HG02571 (cell line): ENCODE measurements at regions not wholly inside any gene's neighbourhood (a gene's known extent, or its start where the extent isn't known, plus 50 kb on each side); places are given as distances from the start of the nearest gene placed in this dataset.

Experiments used
- ATAC-seq: cut with Tn5 transposase; IDR thresholded peaks from one replicate; pipeline ENCODE4 v1.9.1; 2021; ENCODE audit warnings: mild to moderate bottlenecking, moderate library complexity; ENCODE audit not compliant: unreplicated experiment

DNA sequence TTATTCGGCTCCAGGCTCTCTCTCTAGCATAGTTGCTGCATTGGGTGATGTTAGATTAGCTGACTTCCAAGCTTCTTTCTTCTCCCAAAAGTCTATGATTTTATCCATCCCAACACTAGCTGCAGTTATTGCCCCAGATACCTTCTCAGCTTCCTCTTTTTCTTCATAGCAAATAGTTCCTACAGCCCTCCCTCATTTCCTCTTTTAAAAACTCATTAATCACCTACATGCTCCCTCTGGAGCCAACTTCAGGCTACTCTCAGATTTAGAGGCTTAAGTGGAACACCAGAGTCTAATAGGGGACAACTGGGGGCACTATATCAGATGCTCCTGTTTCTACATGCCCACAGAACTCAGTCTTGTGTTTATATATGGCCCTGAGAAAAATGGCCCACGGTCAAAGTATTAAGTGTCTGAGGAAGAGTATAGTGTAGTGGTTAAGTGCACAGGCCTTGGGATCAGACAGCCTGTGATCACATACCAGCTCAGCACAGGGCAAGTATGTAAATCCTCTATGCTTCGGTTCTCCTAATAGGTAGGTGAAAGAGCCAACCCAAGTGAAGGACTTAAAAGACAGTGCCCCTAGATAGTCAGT lies 241.9 kb upstream of the SLC14A2 start:
- ATAC-seq, result no peak

DNA sequence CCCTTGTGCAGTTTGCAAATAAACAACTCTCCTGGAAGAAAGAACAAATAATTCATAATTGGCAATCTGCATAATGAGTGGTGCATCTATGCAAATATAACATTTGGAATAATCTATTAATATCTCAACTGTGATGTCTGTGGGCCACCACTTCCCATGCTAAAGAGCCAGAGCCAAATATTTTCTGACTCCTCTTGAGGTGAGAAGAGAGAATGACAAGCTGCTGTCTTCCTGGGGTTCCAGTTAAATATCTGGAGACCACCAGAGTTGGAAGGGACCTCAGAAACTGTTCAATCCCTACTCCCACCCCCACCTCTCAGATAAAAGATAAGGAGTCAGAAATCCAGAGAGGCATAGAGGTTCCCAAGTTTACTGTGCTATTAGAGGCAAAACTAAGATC lies 241.0 kb upstream of the SLC14A2 start:
- ATAC-seq, result no peak

DNA sequence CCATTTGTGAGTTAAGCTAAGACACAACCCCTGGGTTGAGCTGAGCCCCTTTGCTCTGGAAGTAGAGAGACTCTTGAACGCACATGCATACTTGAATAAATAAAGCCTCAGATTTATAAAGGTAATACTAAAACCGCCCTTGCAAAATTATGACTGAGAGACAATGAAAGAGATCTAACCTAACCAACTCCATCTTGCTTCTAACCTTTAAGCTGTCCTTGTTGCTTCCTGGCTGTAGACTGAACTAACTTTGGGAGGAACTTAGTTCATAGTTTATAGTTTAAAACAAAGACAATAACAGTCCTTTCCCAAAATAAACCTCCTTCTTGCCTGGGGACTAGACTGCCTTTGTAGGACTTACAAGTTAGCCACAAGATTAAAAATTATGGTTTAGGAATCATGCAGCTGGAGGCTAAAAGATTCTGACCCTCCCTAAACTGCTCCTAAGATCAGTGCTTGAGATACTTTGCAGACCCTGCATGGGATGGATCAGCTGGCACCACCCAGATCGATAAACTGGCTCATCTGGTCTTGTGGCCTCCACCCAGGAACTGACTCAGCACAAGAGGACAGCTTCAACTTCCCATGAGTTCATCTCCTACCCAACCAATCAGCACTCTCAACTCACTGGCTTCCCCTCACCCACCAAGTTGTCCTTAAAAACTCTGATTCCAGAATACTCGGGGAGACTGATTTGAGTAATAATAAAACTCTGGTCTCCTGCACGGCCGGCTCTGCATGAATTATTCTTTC lies 240.2 kb upstream of the SLC14A2 start:
- no peak for ATAC-seq

DNA sequence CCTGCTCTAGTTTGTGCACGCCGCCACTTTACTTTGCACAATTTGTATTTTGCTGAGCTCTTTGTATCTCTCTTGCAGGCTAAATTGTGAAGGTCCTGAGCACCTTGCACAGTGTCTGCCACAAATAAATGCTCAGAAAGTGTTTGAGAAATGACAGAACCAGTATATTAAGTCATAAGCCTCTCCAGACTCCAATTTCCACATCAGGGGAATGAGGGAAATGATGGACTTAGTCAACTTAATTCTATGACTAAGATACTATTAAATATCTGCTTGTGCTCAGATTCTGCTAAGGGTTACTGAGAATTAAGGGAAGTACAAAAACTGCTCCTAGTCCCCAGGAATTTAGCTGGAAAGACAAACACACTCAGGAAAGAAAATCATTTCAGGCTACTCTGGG lies 239.1 kb upstream of the SLC14A2 start:
- ATAC-seq, result no peak

DNA sequence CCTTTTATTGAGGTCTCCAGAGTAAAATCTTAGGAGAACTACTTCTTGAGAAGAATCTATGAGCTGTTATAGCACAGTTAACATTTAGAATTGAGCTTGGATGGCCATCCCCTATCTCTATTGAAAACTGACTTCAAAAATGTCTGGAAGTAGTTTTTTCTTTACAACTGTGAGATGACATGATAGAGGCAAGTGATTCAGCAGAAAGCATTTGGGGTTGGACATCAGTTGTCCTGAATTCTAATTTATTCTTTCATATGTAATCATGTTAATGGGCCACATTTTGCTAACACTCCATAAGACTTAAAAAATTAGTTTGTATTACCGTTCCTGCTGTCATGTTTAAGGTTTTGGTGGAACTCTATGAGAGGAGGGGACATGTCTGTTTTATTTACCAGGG lies 237.0 kb upstream of the SLC14A2 start:
- ATAC-seq, result no peak

DNA sequence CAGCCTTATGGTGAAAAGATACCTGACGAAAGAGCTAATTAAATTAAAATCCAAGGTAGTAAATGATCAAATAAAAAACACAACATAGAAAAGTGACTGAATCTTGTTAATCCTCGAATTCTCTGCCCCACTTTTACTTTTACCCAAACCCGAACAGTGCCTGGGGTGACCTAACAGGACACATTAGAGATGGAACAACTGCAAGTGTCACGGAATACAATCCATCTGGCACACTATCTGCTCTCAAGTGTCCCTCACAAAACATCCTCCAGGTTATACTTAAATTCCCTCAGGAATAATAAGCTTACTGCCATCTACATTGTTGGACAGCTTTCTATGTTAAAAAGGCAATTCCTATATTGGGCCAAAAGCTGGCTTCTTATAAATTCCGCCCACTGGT lies 236.3 kb upstream of the SLC14A2 start:
- no peak for ATAC-seq

DNA sequence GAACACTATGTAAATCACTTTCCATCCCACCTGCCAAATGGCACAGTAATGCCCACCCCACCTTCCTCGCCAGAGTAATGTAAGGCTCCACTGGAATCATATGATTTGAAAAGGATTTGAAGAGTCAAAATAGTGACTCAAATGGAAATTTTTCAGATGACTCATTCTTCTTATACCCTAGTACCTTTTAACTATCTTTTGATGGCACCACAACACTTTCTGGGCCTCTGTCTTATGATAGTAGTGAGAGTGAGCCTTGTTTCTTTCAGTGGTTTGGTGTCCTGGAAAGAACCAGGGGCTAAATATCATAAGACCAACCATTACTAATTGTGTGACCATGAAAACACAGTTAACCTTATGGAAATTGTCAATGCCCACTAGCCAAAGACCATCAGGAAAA lies 235.4 kb upstream of the SLC14A2 start:
- peak; percentile 66 for ATAC-seq

DNA sequence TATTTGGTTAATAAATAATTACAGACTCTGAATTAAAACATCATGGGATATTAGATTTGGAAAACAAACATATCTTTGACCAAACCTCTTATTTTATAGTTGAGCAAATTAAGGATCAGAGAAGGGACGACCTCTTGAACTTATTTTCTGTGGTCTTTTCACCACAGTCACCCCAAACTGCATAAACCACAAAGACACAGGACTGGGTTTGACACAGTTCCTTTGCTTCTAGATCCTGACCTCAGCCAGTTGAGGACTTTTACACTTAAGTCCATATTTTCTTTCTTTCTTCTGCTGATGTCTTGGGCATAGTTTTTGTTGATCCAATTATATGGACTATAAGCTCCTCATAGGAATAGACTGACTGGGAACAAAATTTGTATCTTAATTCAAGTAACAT lies 234.0 kb upstream of the SLC14A2 start:
- no peak for ATAC-seq

DNA sequence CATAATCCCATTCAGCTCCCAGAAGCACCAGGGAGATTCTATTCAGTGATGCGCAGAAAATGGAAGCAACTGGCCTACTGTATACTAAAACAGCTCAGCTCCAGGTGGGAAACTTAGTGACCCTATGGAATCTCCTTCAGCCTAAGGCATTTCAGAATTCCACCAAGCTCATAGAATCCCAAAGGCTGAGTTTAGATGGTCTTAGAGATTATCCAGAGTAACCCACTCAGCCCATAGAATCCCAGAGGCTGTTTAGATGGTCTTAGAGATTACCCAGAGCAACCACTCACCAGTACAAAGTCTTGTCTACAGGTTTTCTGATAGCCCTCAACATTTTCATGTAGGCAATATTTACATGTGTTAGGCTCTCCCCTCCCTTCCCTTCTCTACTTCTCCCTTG lies 232.0 kb upstream of the SLC14A2 start:
- ATAC-seq, result no peak

DNA sequence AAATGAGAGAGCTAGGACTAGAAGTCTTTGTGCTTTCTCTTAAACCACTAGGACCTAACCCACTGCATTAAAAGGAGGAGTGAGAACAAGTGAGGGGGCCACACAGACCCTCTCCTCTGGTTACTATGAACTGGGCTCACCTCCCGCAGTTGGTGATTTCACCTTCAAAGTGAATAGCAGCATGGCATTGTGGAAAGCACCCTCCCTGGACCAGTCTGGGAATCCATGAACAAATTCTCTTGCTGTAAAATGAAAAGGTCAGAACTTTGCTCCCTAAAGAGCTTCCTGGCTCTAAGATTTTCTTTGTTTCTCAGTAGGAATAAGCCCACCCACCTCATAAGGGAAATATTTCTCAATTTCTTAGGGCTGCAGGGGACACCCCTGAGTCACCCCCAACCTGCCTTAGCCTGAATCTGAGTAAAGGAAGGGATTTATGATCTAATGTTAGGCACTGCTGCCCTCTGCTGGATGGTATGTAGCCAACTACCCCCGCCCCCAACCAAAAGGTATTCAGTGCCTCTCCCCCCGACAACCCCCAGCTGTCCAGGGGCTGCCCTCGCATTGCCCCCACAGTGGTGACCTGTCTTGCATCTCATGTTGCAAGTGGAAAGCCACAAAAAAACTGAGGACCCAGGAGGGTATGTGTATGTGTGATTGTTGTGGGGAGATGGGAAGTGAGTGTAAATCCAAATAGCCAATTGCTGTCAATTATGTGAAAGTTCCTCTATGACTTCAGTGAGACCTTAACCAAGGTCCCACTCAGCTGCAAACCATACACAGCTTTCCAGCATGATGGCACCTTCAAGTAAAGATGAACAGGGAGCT lies 230.9 kb upstream of the SLC14A2 start:
- peak; percentile 49 for ATAC-seq

DNA sequence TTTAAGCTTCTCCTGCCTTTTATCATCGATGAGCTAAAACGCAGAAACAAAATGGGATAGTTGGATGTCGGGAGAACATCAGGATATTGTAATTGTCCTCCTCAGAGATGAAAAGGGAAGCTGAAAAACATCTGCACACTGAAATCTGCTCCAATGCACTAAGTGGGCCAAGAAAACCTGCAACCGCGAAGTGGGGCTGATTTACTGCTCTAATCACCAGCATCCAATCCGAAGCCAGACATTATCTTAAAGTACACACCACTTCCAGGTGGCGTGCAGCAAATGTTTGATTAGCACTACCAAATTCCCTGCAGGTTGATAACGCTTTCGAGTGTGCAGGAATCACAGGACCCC lies 230.3 kb upstream of the SLC14A2 start:
- no peak for ATAC-seq

DNA sequence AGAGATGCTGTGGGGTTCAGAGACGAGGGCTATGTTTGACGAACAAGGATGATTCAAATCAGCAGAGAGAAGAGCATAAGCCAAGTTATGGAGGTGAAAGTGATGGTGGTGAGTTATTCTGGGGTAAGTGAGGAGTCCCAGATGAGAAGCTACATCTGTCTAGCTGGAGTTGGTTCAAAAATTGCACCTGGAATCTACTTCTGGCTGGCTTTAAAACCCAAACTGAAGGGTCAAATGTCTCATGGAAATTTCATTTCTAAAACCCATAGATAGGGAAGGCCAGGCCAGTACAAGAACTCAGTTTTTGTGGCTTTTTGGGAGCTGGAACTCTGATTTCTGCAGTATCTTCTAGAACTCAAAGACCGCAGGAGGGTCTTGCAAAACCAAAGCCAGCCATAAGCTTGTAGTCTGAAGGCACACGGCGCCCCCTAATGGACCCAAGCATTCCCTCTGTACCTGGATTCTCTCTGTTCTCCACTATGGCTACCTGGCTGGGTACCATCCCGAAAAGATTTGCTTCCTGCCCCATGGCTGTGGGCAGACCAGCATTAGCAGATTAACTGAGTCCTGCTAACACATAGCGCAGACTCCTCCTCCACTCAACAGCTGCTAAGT lies 229.1 kb upstream of the SLC14A2 start:
- no peak for ATAC-seq

DNA sequence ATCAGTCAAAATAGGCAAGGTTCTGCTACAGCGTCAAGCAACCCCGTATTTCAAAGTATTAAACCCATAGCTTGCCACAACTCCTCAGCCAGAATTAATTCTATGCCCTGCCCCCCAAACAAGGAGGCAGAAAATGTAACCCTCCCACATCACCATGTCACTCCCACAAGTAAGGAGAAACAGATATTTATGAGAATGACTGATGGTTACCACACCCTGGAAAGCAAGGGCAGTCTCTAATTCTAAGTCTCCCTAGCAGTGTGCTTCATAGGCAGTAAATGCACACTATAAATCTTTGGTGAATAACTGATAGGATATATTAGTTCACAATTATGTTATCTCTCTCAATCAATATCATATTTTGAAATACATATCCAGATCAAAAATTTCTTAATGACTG lies 228.0 kb upstream of the SLC14A2 start:
- no peak for ATAC-seq

DNA sequence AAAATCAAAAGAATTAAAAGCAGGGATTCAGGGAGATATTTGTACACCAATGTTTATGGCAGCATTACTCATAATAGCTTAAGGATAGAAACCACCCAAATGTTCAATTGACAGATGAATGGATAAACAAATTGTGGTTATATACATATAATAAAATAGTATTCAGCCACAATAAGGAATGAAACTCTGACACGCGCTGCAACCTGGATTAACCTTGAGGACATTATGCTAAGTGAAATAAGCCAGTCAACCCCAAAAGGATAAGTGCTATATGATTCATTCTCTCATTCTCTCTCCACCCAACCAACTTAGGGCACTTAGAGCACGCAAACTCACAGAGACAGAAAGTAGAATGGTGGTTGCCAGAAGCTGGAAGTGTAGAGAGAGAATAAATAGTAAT lies 216.8 kb upstream of the SLC14A2 start:
- ATAC-seq, result no peak

DNA sequence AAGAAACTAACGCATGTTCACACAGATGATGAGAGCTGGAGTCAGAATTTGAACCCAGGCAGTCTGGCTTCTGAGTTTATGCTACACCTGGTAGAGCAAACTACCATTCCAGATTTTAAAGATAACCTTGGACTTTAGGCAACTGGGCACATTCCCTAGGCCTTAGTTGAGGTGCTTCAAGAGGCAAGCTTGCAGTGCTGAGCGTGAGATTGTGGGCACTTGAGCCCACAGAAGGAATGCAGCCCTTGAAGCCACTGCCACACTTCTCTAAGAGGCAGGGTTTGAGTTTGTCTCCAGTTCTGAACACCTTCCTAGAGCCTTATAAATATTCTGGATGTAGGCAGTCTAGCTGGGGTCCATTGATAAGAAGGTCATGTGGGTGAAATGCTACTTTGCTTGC lies 216.1 kb upstream of the SLC14A2 start:
- ATAC-seq, result no peak

DNA sequence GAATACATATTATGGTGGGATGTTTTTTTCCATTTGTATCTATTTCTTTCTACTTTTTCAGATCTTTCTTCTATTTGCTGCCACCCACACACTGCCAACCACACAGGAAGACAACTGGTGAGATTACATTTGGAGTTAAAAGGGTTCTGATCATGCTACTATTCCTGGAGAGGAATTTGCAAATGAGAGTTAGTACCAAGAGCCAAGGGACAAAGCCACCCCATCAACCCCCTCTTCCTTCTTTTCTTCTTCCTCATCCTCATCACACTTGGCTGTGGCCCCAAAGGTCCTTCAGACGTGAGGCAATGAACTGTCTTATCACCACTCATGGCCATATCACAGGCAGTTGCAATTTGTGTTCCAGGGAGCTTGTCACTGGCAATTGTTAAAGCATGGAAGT lies 215.6 kb upstream of the SLC14A2 start:
- ATAC-seq, result no peak

DNA sequence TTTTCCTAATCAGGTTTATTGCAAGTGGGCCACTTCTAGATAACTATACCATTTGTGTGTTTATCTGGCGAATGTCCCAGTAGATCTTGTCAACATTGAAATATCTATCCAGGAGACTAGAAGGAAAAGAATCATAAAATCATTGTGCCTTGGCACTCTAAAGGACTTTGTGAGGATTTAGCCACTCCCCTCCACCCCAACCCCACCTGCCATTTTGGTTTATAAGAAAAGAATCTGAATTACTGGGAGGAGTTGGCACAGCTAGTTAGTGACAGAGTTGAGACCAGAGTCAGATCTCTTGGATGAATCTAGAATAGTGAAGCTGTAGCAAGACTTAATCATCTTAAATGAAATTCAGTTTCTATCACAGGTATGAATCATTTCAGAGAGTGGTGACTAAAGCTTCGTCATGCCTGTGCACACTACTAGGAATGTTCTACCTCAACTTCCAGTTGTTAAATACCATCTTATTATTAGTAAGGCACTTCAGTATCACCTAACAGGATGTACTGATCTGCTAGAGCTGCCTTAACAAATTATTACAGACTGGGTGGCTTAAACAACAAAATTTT lies 212.7 kb upstream of the SLC14A2 start:
- no peak for ATAC-seq

DNA sequence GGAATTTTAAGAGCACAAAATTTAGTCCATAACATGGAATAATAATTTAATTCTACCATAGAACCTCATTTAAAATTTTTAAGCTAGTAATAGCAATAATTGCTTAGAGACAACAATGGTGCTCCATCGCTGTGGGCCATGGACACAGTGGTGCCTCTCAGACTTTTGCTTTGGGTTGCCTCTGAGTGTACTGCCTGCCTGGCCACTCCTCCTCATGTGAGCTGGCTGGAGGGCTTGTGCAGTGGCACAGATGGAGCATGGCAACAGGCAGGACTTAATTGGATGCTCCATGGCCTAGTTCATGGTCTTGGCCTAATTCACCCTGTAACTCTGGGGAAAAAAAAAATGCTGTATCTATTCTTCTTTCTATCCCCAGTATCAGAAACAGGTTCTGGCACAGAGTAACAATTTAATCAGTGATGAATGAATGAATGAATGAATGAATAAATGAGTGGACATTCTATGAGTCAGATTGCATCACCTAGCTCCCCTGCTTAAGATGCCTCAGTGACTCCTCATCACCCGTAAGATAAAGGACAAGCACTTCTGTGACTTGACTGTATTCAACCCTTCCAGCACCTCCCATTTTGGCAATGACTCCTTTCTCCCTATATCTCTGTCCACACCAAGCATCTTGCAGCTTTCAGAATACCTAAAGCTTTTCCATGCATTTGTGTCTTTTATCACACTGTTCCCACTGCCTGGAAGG lies 211.8 kb upstream of the SLC14A2 start:
- no peak for ATAC-seq

DNA sequence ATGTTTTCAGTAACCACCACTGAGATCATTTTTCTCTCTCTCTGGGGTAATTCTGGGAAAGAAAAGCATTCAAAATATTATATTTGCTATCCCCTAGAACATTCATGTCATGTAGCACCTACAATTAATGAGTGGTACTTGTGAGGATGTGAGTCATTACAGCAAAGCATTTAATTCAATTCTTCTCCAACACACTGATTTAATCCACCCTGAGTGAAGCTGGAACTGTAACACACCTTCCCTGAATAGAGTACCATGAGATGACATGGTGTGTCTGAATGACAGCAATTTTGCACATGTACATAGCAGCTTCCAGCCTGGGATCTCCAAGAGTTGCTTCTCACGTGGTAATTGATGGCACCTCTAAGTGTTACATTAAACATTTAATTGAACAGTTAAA lies 207.1 kb upstream of the SLC14A2 start:
- ATAC-seq, result no peak

DNA sequence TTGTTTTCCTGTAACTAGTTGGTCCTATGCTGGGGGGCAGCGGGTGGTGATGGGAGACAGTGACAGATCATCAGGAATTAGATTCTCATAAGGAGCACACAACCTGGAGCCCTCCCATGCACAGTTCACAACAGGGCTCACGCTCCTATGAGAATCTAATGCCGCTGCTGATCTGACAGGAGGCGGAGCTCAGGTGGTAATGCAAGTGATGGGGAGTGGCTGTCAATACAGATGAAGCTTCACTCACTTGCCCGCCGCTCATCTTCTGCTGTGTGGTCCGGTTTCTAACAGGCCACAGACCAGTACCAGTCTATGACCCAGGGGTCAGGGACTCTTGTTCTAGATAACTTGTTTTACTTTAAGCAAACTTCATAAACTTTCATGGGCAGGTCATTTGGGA lies 205.3 kb upstream of the SLC14A2 start:
- no peak for ATAC-seq

DNA sequence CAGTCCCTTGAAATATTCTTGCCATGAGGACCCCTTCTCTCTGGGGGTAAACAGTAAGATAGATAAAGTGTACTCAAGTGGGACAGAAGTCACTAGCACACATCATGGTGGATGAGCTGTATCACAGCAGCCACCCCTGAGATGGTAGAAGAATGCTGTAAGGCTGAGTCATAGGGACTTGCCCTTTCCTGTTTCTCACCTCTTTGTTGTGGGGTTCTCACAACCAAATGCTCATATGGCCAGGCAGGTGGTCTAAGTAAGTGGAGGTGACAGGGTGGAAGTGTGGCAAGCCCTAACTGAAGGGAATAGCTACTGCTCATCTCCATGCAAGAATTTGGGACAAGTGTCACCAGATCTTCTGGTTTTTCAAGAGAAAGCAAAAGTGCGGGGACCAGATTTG lies 202.7 kb upstream of the SLC14A2 start:
- ATAC-seq, result no peak
